SU-DHL-6 (cell line): ENCODE measurements at regions not wholly inside any gene's neighbourhood (a gene's known extent, or its start where the extent isn't known, plus 50 kb on each side); places are given as distances from the start of the nearest gene placed in this dataset.

ENCODE experiments used
- H2AFZ ChIP-seq: fragments of 200-600 bp; sonication (generic); 2 replicates; pipeline ENCODE4 v1.6.1; 2014; ENCODE audit warnings: low read depth, mild to moderate bottlenecking, moderate library complexity, mixed read lengths, antibody characterized with exemption, low read length; ENCODE audit not compliant: severe bottlenecking
- H3F3A ChIP-seq: fragments of 200-600 bp; shearing (Covaris generic); 2 replicates; pipeline ENCODE4 v1.6.0; 2016; ENCODE audit warnings: antibody characterized with exemption, mild to moderate bottlenecking; ENCODE audit not compliant: insufficient read depth
- H3K27ac ChIP-seq: fragments of 200-600 bp; sonication (generic); 2 replicates; pipeline ENCODE4 v1.5.1; 2016; ENCODE audit warnings: low read depth, mild to moderate bottlenecking, low read length, moderate library complexity, mixed read lengths
- H3K27me3 ChIP-seq: fragments of 200-600 bp; sonication (generic), shearing (Covaris generic); 2 replicates; pipeline ENCODE4 v1.6.0; 2014; ENCODE audit warnings: mild to moderate bottlenecking, low read length
- H3K36me3 ChIP-seq: fragments of 200-600 bp; sonication (generic); 2 replicates; pipeline ENCODE4 v1.6.1; 2014; ENCODE audit warnings: mild to moderate bottlenecking, low read length, mixed read lengths
- H3K4me2 ChIP-seq: fragments of 300-600, 200-600 bp; shearing (Covaris generic), sonication (generic); 2 replicates; pipeline ENCODE4 v1.6.0; 2014; ENCODE audit warnings: low read length, low read depth, mild to moderate bottlenecking; ENCODE audit not compliant: poor library complexity, severe bottlenecking
- H3K4me3 ChIP-seq: fragments of 200-600 bp; sonication (generic); 2 replicates; pipeline ENCODE4 v1.5.1; 2014; ENCODE audit warnings: antibody characterized with exemption, low read length, mild to moderate bottlenecking, mixed read lengths; ENCODE audit not compliant: insufficient read depth, poor library complexity, severe bottlenecking
- H3K79me2 ChIP-seq: fragments of 200-600 bp; sonication (generic); 2 replicates; pipeline ENCODE4 v1.6.1; 2014; ENCODE audit warnings: mild to moderate bottlenecking, low read length, moderate library complexity; ENCODE audit not compliant: insufficient read depth
- H3K9ac ChIP-seq: fragments of 200-600 bp; sonication (generic); 2 replicates; pipeline ENCODE4 v1.7.0; 2014; ENCODE audit warnings: mild to moderate bottlenecking, low read length
- H3K9me2 ChIP-seq: fragments of 200-600 bp; sonication (generic); replicated peaks from 2 replicates; pipeline ENCODE4 v1.6.1; 2014; ENCODE audit warnings: low read length; ENCODE audit not compliant: insufficient read depth
- H3K9me3 ChIP-seq: fragments of 200-600 bp; sonication (generic); 2 replicates; pipeline ENCODE4 v1.6.1; 2014; ENCODE audit warnings: low read length, mixed read lengths; ENCODE audit not compliant: insufficient read depth
- H4K20me1 ChIP-seq: fragments of 200-600 bp; sonication (generic); 2 replicates; pipeline ENCODE4 v1.6.1; 2014; ENCODE audit warnings: low read depth, mild to moderate bottlenecking, antibody characterized with exemption, low read length, moderate library complexity, mixed read lengths
- EZH2phosphoT487 ChIP-seq: fragments of 200-600 bp; sonication (generic), shearing (Covaris generic); conservative IDR thresholded peaks from 2 replicates; pipeline ENCODE4 v1.6.1; 2018; ENCODE audit warnings: mild to moderate bottlenecking, antibody characterized with exemption, low read length, moderate library complexity, mixed read lengths
- TF ChIP-seq, protein P1 (sequence below): fragments of 200-600 bp; sonication (generic); IDR thresholded peaks from one replicate; pipeline ENCODE4 v1.5.1; 2017; ENCODE audit warnings: antibody characterized with exemption, mild to moderate bottlenecking, low read length, moderate library complexity; ENCODE audit not compliant: insufficient read depth, poor library complexity, severe bottlenecking

GRCh38 chr4:125843947-125844346 lies 529.2 kb downstream of the FAT4 start:
- no peak for TF ChIP-seq EZH2phosphoT487
- TF ChIP-seq, protein P1, sequence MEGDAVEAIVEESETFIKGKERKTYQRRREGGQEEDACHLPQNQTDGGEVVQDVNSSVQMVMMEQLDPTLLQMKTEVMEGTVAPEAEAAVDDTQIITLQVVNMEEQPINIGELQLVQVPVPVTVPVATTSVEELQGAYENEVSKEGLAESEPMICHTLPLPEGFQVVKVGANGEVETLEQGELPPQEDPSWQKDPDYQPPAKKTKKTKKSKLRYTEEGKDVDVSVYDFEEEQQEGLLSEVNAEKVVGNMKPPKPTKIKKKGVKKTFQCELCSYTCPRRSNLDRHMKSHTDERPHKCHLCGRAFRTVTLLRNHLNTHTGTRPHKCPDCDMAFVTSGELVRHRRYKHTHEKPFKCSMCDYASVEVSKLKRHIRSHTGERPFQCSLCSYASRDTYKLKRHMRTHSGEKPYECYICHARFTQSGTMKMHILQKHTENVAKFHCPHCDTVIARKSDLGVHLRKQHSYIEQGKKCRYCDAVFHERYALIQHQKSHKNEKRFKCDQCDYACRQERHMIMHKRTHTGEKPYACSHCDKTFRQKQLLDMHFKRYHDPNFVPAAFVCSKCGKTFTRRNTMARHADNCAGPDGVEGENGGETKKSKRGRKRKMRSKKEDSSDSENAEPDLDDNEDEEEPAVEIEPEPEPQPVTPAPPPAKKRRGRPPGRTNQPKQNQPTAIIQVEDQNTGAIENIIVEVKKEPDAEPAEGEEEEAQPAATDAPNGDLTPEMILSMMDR, result no peak

DNA sequence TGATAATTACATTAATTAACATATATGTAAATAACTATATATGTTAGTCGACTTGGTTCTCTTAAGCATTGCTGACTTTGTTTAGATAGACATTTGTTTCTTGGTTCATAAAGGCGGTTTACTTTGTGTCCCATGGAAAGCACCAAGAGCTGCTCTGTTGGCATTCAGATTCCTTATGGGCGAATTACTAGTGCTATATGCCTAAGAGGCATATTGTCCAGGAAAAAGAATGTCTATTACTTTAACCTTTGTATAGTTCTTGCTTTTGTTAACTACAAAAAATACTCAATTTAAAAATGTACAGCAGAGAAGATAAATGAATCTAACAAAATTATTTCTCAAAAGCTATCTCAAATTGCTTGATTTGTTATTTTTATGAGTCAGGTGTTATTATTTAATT lies 532.8 kb downstream of the FAT4 start:
- no peak overlapping the region for H3K9ac ChIP-seq

More at GRCh38 chr4:125843947-125844346, 529.2 kb downstream of the FAT4 start:
- Histone ChIP-seq H4K20me1 (no peaks in the 10 kb centered on the region), H3K9ac (no peak overlapping the region), H3K27me3 (no peaks in the 10 kb centered on the region), H3K36me3 (no peaks in the 10 kb centered on the region), H3K79me2 (no peaks in the 10 kb centered on the region), H3K9me3 (no peaks in the 10 kb centered on the region), H3K9me2 (no peaks in the 10 kb centered on the region), H3K4me2 (no peak overlapping the region), H2AFZ (no peak overlapping the region), H3K27ac (no peak overlapping the region), H3K4me3 (no peak overlapping the region), H3F3A (no peaks in the 10 kb centered on the region)

DNA sequence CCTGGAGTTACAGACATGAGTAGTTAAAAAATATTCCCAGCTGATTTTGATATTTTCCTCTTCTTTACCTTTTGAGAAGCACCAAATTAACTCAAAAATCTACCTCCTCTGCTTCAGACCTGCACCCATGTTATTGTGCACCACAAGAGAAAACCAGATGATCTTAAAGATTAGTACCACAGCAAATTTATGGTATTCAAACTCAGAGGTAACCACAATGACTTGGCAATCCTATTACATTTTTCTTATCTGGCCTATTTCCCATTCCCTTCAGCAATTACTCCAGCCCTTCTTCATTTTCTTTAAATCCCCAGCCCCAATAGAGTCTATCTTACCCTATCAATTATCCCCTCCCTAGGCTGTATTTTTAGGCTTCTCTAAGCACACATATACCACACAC lies 535.1 kb downstream of the FAT4 start:
- H3K27ac ChIP-seq, result no peak overlapping the region
- no peak for TF ChIP-seq EZH2phosphoT487
- TF ChIP-seq, protein P1, result no peak

More for the DNA sequence above, 532.8 kb downstream of the FAT4 start:
- Histone ChIP-seq H3K27me3 (no peaks in the 10 kb centered on the region), H3K79me2 (no peaks in the 10 kb centered on the region), H3K9me2 (no peaks in the 10 kb centered on the region), H3K4me2 (no peak overlapping the region), H3K4me3 (no peak overlapping the region), H2AFZ (no peak overlapping the region), H3K27ac (no peak overlapping the region), H3K9me3 (no peaks in the 10 kb centered on the region), H3F3A (no peaks in the 10 kb centered on the region), H3K36me3 (no peaks in the 10 kb centered on the region), H4K20me1 (no peaks in the 10 kb centered on the region)
- no peak for TF ChIP-seq EZH2phosphoT487
- TF ChIP-seq, protein P1, result no peak

More for the DNA sequence above, 535.1 kb downstream of the FAT4 start:
- no peaks in the 10 kb centered on the region for H4K20me1 ChIP-seq
- H3K9me3 ChIP-seq, result no peaks in the 10 kb centered on the region
- no peaks in the 10 kb centered on the region for H3K79me2 ChIP-seq
- no peak overlapping the region for H3K4me3 ChIP-seq
- H3K4me2 ChIP-seq, result no peak overlapping the region
- no peak overlapping the region for H2AFZ ChIP-seq
- H3K9me2 ChIP-seq, result no peaks in the 10 kb centered on the region
- no peaks in the 10 kb centered on the region for H3F3A ChIP-seq
- no peak overlapping the region for H3K9ac ChIP-seq
- no peaks in the 10 kb centered on the region for H3K27me3 ChIP-seq
- no peaks in the 10 kb centered on the region for H3K36me3 ChIP-seq
